ENCODE measurements at regions not wholly inside any gene's neighbourhood (a gene's known extent, or its start where the extent isn't known, plus 50 kb on each side); places are given as distances from the start of the nearest gene placed in this dataset.
"Not testable (repeated sequence)": the region's sequence is repeated elsewhere in the genome, so short reads cannot be mapped to it uniquely, and the experiment has no call there.

- no peak for DNase-seq
Measured at GRCh38 chr17:33712120-33712519, 419.0 kb upstream of the ASIC2 start.

GRCh38 chr17:33716957-33717356, 423.9 kb upstream of the ASIC2 start:
- no peak for DNase-seq

- DNase-seq, result not testable (repeated sequence)
Measured at GRCh38 chr17:33723736-33724135, 430.6 kb upstream of the ASIC2 start.

GRCh38 chr17:33725675-33726271, 432.7 kb upstream of the ASIC2 start:
- DNase-seq, result no peak

GRCh38 chr17:33730131-33730530, 437.0 kb upstream of the ASIC2 start:
- no peak for DNase-seq

GRCh38 chr17:33732116-33732515, 439.0 kb upstream of the ASIC2 start:
- DNase-seq, result no peak

GRCh38 chr17:33739714-33740113, 446.6 kb upstream of the ASIC2 start:
- no peak for DNase-seq

GRCh38 chr17:33745047-33745760, 452.1 kb upstream of the ASIC2 start:
- no peak for DNase-seq

GRCh38 chr17:33749171-33749570, 456.1 kb upstream of the ASIC2 start:
- DNase-seq, result no peak

GRCh38 chr17:33750943-33751701, 458.0 kb upstream of the ASIC2 start:
- no peak for DNase-seq

- DNase-seq, result no peak
Measured at GRCh38 chr17:33751702-33752065, 458.6 kb upstream of the ASIC2 start.

GRCh38 chr17:33753452-33753851, 460.4 kb upstream of the ASIC2 start:
- no peak for DNase-seq

GRCh38 chr17:33756021-33756420, 462.9 kb upstream of the ASIC2 start:
- no peak for DNase-seq

GRCh38 chr17:33765871-33766270, 472.8 kb upstream of the ASIC2 start:
- DNase-seq, result no peak

- no peak for DNase-seq
Measured at GRCh38 chr17:33766721-33767120, 473.6 kb upstream of the ASIC2 start.

GRCh38 chr17:33769066-33769465, 476.0 kb upstream of the ASIC2 start:
- DNase-seq, result no peak

- no peak for DNase-seq
Measured at GRCh38 chr17:33776304-33776703, 478.8 kb upstream of the CCL2 start.

GRCh38 chr17:33776903-33777302, 478.2 kb upstream of the CCL2 start:
- DNase-seq, result no peak

- no peak for DNase-seq
Measured at GRCh38 chr17:33777674-33778073, 477.4 kb upstream of the CCL2 start.

GRCh38 chr17:33778505-33779233, 476.4 kb upstream of the CCL2 start:
- no peak for DNase-seq

- DNase-seq, result no peak
Measured at GRCh38 chr17:33779234-33779591, 475.9 kb upstream of the CCL2 start.

GRCh38 chr17:33785281-33785680, 469.8 kb upstream of the CCL2 start:
- DNase-seq, result no peak

- DNase-seq, result no peak
Measured at GRCh38 chr17:33786478-33786877, 468.6 kb upstream of the CCL2 start.

- DNase-seq, result no peak
Measured at GRCh38 chr17:33789658-33790057, 465.4 kb upstream of the CCL2 start.
